Caco-2 (cell line): ENCODE measurements at regions not wholly inside any gene's neighbourhood (a gene's known extent, or its start where the extent isn't known, plus 50 kb on each side); places are given as distances from the start of the nearest gene placed in this dataset.

Experiments
- BruUV-seq: library from RNA; stranded (reverse); fragments of 400-500 nt; replicated peaks from 2 replicates; lab custom pipeline; 2021; lab: Mats Ljungman, UMichigan
- CTCF ChIA-PET: fragments of 300-600 bp; sonication (Branson Sonifier 250); formaldehyde crosslinking; loops from one replicate; lab custom pipeline; 2022; ENCODE audit warnings: antibody characterized with exemption; lab: Charles Lee
- POLR2A ChIA-PET: fragments of 300-600 bp; sonication (Branson Sonifier 250); formaldehyde crosslinking; loops from one replicate; lab custom pipeline; 2022; ENCODE audit warnings: antibody characterized with exemption; lab: Charles Lee
- DNase-seq, 2 experiments: peaks; one replicate each; pipeline versions ENCODE4 v3.0.0 to v3.0.0-alpha.2; 2020 to 2022
- H3K27me3 ChIP-seq: replicated peaks from 2 replicates; pipeline ENCODE4 v1.6.0; 2011; ENCODE audit warnings: low read length; ENCODE audit not compliant: control insufficient read depth, insufficient read depth
- H3K36me3 ChIP-seq: 2 replicates; pipeline ENCODE4 v1.5.1; 2011; ENCODE audit warnings: low read length; ENCODE audit not compliant: control insufficient read depth, insufficient read depth
- H3K4me1 ChIP-seq: fragments of 250-450 bp; sonication (Bioruptor Pico); 2 replicates; pipeline ENCODE4 v1.5.1; 2020; ENCODE audit warnings: mild to moderate bottlenecking
- H3K4me3 ChIP-seq: 2 replicates; pipeline ENCODE4 v1.5.1; 2011; ENCODE audit warnings: low read depth, mild to moderate bottlenecking, control low read depth, low read length
- H3K9me3 ChIP-seq: fragments of 250-450 bp; sonication (Bioruptor Pico); 2 replicates; pipeline ENCODE4 v1.5.1; 2020; ENCODE audit warnings: mild to moderate bottlenecking, moderate library complexity
- H3K27ac Mint-ChIP-seq: one replicate; pipeline ENCODE4 v1.8.0; 2022; ENCODE audit warnings: mixed read lengths; ENCODE audit not compliant: unreplicated experiment
- H3K27me3 Mint-ChIP-seq: one replicate; pipeline ENCODE4 v1.8.0; 2022; ENCODE audit warnings: mixed read lengths; ENCODE audit not compliant: insufficient read depth, unreplicated experiment
- H3K36me3 Mint-ChIP-seq: one replicate; pipeline ENCODE4 v1.8.0; 2022; ENCODE audit warnings: mild to moderate bottlenecking, mixed read lengths; ENCODE audit not compliant: insufficient read depth, unreplicated experiment
- H3K4me1 Mint-ChIP-seq: one replicate; pipeline ENCODE4 v1.8.0; 2022; ENCODE audit warnings: low read depth, mixed read lengths; ENCODE audit not compliant: unreplicated experiment
- H3K4me3 Mint-ChIP-seq: one replicate; pipeline ENCODE4 v1.8.0; 2022; ENCODE audit warnings: mild to moderate bottlenecking, moderate library complexity, mixed read lengths; ENCODE audit not compliant: unreplicated experiment
- H3K9me3 Mint-ChIP-seq: one replicate; pipeline ENCODE4 v1.8.0; 2022; ENCODE audit warnings: mixed read lengths; ENCODE audit not compliant: unreplicated experiment
- intact Hi-C: fragments of 100-400 bp; cut with micrococcal nuclease; formaldehyde crosslinking; loops from one replicate; pipeline ENCODE4 v1.10.0; 2022; ENCODE audit not compliant: unreplicated experiment
- TF ChIP-seq, protein P1 (sequence below), 2 experiments: fragments of 200-600 bp in 1 of 2; IDR thresholded peaks; 1 replicate in 1 of 2; 2 replicates in 1 of 2; pipeline versions ENCODE4 v1.5.1 to v1.8.0; 2011 to 2022; ENCODE audit warnings: antibody characterized with exemption in 1 of 2, control low read depth in 1 of 2, inconsistent platforms in 1 of 2, low read depth in 1 of 2, low read length in 1 of 2, mild to moderate bottlenecking in 1 of 2, moderate library complexity in 1 of 2; ENCODE audit not compliant: insufficient read depth in 1 of 2, severe bottlenecking in 1 of 2, unreplicated experiment in 1 of 2

DNA sequence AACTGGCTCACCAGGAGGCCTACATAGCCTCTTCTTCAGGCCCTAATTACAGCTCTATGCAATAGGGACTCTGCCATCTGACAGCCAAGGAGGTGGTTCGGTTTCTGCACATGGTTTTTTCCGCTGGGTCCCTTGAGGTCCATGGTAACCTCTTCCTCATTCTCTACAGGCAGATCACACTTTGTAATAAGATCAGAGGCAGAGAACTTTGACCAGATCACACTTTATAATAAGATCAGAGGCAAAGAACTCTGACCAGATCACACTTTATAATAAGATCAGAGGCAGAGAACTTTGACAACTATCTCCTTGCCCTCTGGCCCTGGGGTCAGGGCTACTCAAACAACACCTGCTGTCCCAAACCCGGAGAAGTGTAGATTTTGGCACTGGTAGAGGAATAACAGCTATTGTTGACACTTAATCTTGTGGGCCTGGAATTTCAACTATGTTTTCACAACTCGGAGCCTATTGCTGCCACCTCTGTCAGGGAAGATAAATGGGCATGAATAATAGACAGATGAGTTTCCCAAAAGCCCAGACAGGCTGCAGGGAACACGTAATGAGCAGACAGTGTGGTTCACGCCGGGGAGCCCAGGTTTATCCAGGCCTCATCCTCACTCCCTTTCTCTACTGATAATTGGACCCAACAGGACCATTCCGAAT is 246.1 kb downstream of the UQCRFS1 start:
- Histone ChIP-seq H3K36me3 (no peaks in the 10 kb centered on the region), H3K27me3 (no peaks in the 10 kb centered on the region), H3K9me3 (no peaks in the 10 kb centered on the region), H3K4me3 (no peak overlapping the region), H3K4me1 (no peaks in the 10 kb centered on the region)
- Mint-ChIP-seq H3K27ac (no peak overlapping the region), H3K27me3 (peaks cover 6% of the 10 kb centered on the region), H3K36me3 (no peaks in the 10 kb centered on the region), H3K4me1 (no peaks in the 10 kb centered on the region), H3K9me3 (no peaks in the 10 kb centered on the region), H3K4me3 (no peak overlapping the region)
- no peak for DNase-seq
- BruUV-seq: no TSS peak
- CTCF ChIA-PET: no interaction called here
- intact Hi-C loops: no loop called here
- POLR2A ChIA-PET: no interaction called here
- TF ChIP-seq, protein P1, sequence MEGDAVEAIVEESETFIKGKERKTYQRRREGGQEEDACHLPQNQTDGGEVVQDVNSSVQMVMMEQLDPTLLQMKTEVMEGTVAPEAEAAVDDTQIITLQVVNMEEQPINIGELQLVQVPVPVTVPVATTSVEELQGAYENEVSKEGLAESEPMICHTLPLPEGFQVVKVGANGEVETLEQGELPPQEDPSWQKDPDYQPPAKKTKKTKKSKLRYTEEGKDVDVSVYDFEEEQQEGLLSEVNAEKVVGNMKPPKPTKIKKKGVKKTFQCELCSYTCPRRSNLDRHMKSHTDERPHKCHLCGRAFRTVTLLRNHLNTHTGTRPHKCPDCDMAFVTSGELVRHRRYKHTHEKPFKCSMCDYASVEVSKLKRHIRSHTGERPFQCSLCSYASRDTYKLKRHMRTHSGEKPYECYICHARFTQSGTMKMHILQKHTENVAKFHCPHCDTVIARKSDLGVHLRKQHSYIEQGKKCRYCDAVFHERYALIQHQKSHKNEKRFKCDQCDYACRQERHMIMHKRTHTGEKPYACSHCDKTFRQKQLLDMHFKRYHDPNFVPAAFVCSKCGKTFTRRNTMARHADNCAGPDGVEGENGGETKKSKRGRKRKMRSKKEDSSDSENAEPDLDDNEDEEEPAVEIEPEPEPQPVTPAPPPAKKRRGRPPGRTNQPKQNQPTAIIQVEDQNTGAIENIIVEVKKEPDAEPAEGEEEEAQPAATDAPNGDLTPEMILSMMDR (IDR thresholded peaks at IDR 0.05; ENCODE audit: insufficient read depth in 1 of 2, low read depth in 1 of 2, low read length in 1 of 2, severe bottlenecking in 1 of 2, unreplicated experiment in 1 of 2): no peak

DNA sequence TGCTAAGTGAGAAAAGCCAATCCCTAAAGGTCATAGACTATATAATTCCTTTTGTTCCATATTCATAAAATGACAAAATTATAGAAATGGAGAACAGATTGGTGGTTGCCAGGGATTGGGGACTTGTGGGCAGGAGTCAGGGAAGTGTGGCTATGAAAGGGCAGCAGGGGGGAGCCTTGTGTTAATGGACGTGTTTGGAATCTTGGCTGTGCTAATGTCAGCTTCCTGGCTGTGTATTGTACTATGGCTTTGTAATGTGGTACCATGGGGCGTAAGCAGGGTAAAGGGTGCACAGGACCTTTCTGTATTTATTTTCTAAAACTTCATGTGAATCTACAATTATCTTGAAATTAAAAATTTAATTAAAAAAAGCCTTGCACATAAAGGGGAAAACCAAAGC is 248.5 kb downstream of the UQCRFS1 start:
- POLR2A ChIA-PET: no interaction called here
- H3K4me3 Mint-ChIP-seq: no peak overlapping the region
- H3K27ac Mint-ChIP-seq: no peak overlapping the region
- no peaks in the 10 kb centered on the region for H3K27me3 ChIP-seq
- no peaks in the 10 kb centered on the region for H3K36me3 Mint-ChIP-seq
- DNase-seq: no peak
- CTCF ChIA-PET: interaction anchor here (0.6 kb wide), 1 partner anchor 142 kb away, joined by 3 read pairs; no protein-coding TSS in a partner anchor
- BruUV-seq: no TSS peak
- H3K4me1 ChIP-seq: no peaks in the 10 kb centered on the region
- intact Hi-C loops: no loop called here
- TF ChIP-seq, protein P1 (IDR thresholded peaks at IDR 0.05; ENCODE audit: insufficient read depth in 1 of 2, low read depth in 1 of 2, low read length in 1 of 2, severe bottlenecking in 1 of 2, unreplicated experiment in 1 of 2): no peak
- H3K4me3 ChIP-seq: no peak overlapping the region
- H3K4me1 Mint-ChIP-seq: no peaks in the 10 kb centered on the region
- no peaks in the 10 kb centered on the region for H3K9me3 ChIP-seq
- no peaks in the 10 kb centered on the region for H3K9me3 Mint-ChIP-seq
- H3K36me3 ChIP-seq: no peaks in the 10 kb centered on the region
- peaks cover 6% of the 10 kb centered on the region for H3K27me3 Mint-ChIP-seq

DNA sequence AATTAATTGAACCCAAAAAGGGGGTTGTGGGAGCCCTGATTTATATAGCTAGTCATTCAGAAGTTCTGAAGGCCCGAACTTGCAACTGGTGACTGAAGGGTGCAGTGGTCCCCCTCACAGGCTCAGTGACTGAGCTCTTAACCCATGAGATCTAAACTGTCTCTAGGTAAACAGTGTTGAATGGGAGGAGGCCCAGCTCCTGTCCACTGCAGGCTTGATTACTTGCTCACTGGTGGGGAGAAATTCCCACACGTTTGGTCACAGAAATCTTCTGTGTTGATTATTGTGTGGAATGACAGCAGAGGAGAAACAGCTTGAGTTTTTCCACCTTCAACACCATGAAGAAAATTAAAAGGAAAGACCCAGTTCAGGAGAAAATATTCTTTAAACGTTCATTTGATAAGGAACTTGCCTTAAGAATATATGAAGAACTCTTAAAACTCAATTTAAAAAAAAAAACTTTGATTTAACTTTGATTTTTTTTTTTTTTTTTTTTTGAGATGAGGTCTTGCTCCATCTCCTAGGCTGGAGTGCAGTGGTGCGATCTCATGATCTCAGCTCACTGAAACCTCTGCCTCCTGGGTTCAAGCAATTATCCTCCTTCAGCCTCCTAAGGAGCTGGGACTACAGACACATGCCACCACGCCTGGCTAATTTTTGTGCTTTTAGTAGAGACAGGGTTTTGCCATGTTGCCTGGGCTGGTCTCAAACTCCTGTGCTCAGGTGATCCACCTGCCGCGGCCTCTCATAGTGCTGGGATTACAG is 249.3 kb downstream of the UQCRFS1 start:
- no peak overlapping the region for H3K27ac Mint-ChIP-seq

More for the DNA sequence above, 249.3 kb downstream of the UQCRFS1 start:
- DNase-seq: no peak
- no peaks in the 10 kb centered on the region for H3K4me1 ChIP-seq
- H3K4me1 Mint-ChIP-seq: no peaks in the 10 kb centered on the region
- intact Hi-C loops: no loop called here
- H3K9me3 ChIP-seq: no peaks in the 10 kb centered on the region
- no peaks in the 10 kb centered on the region for H3K27me3 ChIP-seq
- peaks cover 6% of the 10 kb centered on the region for H3K27me3 Mint-ChIP-seq
- H3K36me3 Mint-ChIP-seq: no peaks in the 10 kb centered on the region
- H3K4me3 ChIP-seq: no peak overlapping the region
- TF ChIP-seq, protein P1 (IDR thresholded peaks at IDR 0.05; ENCODE audit: insufficient read depth in 1 of 2, low read depth in 1 of 2, low read length in 1 of 2, severe bottlenecking in 1 of 2, unreplicated experiment in 1 of 2): no peak
- H3K4me3 Mint-ChIP-seq: no peak overlapping the region
- no peaks in the 10 kb centered on the region for H3K36me3 ChIP-seq
- POLR2A ChIA-PET: no interaction called here
- H3K9me3 Mint-ChIP-seq: no peaks in the 10 kb centered on the region
- no TSS peak for BruUV-seq
- CTCF ChIA-PET: interaction anchor here (0.6 kb wide), 1 partner anchor 141 kb away, joined by 3 read pairs; no protein-coding TSS in a partner anchor
